ENCODE measurements at regions not wholly inside any gene's neighbourhood (a gene's known extent, or its start where the extent isn't known, plus 50 kb on each side); places are given as distances from the start of the nearest gene placed in this dataset.
"Not testable (repeated sequence)": the region's sequence is repeated elsewhere in the genome, so short reads cannot be mapped to it uniquely, and the experiment has no call there.

DNA sequence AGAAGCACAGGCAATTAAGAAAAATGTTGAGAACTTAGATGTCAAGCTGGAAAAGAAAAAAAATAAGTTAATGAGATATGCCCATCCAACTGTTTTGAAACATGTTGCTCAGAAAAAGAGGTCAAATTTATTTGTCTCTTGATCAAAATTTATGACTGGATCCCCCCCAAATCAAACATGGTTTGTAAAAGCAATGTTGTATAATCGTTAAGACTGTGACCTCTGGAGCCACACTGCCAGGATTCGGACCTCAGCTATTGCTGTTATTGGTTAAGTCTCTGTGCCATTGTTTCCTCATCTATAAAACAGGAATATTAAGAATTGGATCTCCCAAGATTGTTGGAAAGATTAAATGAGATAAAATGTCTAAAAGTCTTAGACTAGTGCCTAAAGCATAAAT lies 51.9 kb upstream of the LRRK2 start:
- no peaks in the 10 kb centered on the region for H3K36me3 ChIP-seq (ENCODE audit: low read depth)
- H3K9me3 ChIP-seq = no peaks in the 10 kb centered on the region
- TF ChIP-seq, protein P1, sequence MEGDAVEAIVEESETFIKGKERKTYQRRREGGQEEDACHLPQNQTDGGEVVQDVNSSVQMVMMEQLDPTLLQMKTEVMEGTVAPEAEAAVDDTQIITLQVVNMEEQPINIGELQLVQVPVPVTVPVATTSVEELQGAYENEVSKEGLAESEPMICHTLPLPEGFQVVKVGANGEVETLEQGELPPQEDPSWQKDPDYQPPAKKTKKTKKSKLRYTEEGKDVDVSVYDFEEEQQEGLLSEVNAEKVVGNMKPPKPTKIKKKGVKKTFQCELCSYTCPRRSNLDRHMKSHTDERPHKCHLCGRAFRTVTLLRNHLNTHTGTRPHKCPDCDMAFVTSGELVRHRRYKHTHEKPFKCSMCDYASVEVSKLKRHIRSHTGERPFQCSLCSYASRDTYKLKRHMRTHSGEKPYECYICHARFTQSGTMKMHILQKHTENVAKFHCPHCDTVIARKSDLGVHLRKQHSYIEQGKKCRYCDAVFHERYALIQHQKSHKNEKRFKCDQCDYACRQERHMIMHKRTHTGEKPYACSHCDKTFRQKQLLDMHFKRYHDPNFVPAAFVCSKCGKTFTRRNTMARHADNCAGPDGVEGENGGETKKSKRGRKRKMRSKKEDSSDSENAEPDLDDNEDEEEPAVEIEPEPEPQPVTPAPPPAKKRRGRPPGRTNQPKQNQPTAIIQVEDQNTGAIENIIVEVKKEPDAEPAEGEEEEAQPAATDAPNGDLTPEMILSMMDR (IDR thresholded peaks at IDR 0.05) = no peak
- no peaks in the 10 kb centered on the region for H3K4me1 ChIP-seq (ENCODE audit: low read depth)
- no peak for DNase-seq
- H3K4me3 ChIP-seq = no peak overlapping the region
- ATAC-seq = no peak
- intact Hi-C loops (cut with DNase I, micrococcal nuclease) = no loop called here

DNA sequence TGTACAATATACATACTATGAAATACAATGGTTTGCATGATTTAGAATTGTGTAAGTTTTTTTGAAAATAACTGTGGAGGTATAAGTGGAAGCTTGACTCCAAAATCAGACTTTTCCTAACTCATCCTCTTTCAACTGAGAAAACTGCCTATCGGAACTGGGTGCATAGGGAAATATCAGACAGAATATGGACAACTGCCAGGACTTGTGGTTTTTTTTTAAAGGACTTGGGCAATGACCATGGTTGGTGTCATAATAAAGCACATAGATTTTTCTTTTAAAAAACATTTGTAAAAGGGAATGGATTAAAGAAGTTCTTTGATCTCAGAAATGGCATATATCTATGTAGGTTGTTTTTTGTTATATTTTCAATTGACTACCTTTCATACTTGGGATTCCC lies 53.3 kb upstream of the LRRK2 start:
- H3K36me3 ChIP-seq (ENCODE audit: low read depth) = no peaks in the 10 kb centered on the region
- TF ChIP-seq, protein P1 (IDR thresholded peaks at IDR 0.05) = no peak
- no peaks in the 10 kb centered on the region for H3K4me1 ChIP-seq (ENCODE audit: low read depth)
- ATAC-seq (no peak), DNase-seq (no peak)
- H3K9me3 ChIP-seq = no peaks in the 10 kb centered on the region
- intact Hi-C loops (cut with DNase I, micrococcal nuclease) = no loop called here
- H3K4me3 ChIP-seq = no peak overlapping the region

DNA sequence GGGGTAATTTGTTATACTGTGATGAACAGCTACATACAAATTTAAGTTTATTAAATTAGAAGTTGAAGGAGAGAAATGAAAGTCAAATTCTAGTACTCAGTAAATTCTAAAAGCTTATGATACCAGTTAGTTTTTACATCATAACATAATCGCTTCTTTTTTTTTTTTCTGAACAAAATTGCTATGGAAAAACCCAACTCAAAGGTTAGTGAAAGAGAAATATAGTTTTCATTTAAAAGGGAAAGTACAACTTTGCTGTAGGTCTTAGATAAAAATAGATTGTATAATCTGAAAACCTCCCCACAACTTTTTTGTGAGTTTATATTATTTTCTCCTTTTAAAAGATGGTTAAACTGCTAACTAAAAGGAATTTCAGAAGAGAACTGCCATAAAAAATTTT lies 53.7 kb upstream of the LRRK2 start:
- H3K9me3 ChIP-seq = no peaks in the 10 kb centered on the region
- TF ChIP-seq, protein P1 (IDR thresholded peaks at IDR 0.05) = no peak
- DNase-seq (no peak), ATAC-seq (no peak)
- H3K36me3 ChIP-seq (ENCODE audit: low read depth) = no peaks in the 10 kb centered on the region
- H3K4me1 ChIP-seq (ENCODE audit: low read depth) = no peaks in the 10 kb centered on the region
- no peak overlapping the region for H3K4me3 ChIP-seq
- intact Hi-C loops (cut with DNase I, micrococcal nuclease) = no loop called here

DNA sequence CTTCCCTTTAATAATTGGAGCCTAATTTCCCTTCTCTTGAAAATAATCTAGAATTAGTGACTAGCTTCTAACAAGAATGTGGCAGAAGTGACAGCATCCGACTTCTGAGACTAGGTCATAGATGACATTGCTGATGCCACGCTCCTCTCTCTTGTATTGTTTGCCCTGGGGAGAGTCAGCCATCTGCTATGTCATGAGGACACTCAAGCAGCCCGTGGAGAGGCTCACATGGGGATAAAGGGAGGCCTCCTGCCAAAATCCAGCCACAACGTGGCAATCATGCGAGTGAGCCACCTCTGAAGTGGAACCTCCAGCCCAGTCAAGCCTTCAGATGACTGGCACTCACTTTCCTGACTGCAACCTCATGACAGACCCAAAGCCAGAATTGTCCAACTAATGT lies 54.2 kb upstream of the LRRK2 start:
- intact Hi-C loops (cut with DNase I, micrococcal nuclease) = no loop called here
- no peak for DNase-seq

DNA sequence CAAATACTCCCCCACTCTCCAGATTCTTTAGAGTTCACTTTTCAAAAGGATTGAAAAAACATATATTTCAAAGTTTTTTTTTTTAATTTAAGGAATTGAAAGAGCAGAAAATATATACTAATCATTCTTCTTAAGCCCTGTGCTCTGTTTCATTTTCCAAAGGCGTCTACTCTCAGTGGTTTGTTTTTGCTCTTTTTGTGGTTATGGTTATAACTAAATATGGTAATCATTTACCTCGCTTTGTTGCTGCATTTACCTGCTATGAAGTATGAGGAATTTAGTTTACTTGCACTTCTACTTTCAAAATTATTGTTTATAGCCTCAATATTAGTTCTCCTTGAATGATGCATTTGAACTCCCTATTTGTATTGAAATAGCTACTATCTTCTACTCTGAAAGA lies 55.9 kb upstream of the LRRK2 start:
- intact Hi-C loops (cut with DNase I, micrococcal nuclease) = no loop called here
- DNase-seq (no peak), ATAC-seq (peak; percentile 21)
- TF ChIP-seq, protein P1 (IDR thresholded peaks at IDR 0.05) = no peak
- Histone ChIP-seq H3K4me3 (no peak overlapping the region), H3K9me3 (peaks cover 4% of the 10 kb centered on the region), H3K4me1 (ENCODE audit: low read depth) (no peaks in the 10 kb centered on the region), H3K36me3 (ENCODE audit: low read depth) (no peaks in the 10 kb centered on the region)

More for the DNA sequence above, 54.2 kb upstream of the LRRK2 start:
- Histone ChIP-seq H3K4me1 (ENCODE audit: low read depth) (no peaks in the 10 kb centered on the region), H3K4me3 (no peak overlapping the region), H3K36me3 (ENCODE audit: low read depth) (no peaks in the 10 kb centered on the region), H3K9me3 (no peaks in the 10 kb centered on the region)
- TF ChIP-seq, protein P1 (IDR thresholded peaks at IDR 0.05) = no peak
- no peak for ATAC-seq

DNA sequence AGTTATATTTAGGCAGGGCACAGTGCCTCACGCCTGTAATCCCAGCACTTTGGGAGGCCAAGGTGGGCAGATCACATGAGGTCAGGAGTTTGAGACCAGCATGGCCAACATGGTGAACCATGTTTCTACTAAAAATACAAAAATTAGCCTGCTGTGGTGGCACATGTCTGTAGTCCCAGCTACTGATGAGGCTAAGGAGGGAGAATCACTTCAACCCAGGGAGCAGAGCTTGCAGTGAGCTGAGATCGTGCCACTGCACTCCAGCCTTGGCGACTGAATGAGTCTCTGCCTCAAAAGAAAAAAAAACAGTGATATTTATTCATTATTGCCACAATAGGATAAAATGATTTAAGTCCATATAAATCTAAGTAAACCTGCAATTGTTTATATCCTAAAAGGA lies 56.4 kb upstream of the LRRK2 start:
- intact Hi-C loops (cut with DNase I, micrococcal nuclease); H3K4me1 ChIP-seq (ENCODE audit: low read depth); H3K4me3 ChIP-seq; ATAC-seq; DNase-seq; H3K36me3 ChIP-seq (ENCODE audit: low read depth); H3K9me3 ChIP-seq: not testable (repeated sequence)

All from mucosa of descending colon (tissue), 3 donors.